Mesenchymal stem cell (in vitro differentiated cells and primary cell): ENCODE measurements at regions not wholly inside any gene's neighbourhood (a gene's known extent, or its start where the extent isn't known, plus 50 kb on each side); places are given as distances from the start of the nearest gene placed in this dataset.
A peak's percentile ranks its signal among the peaks of the same experiment; 100 is the strongest.

Experiments used
- DNase-seq: peaks from one replicate; pipeline ENCODE4 v3.0.0-alpha.2; 2013
- H2AFZ ChIP-seq: one replicate; pipeline ENCODE4 v1.6.1; 2013; ENCODE audit warnings: low read depth, mild to moderate bottlenecking, control low read depth, inconsistent platforms, low read length, moderate library complexity
- H2AK5ac ChIP-seq: 2 replicates; pipeline ENCODE4 v1.6.1; 2013; ENCODE audit warnings: low read length, moderate library complexity, mild to moderate bottlenecking, inconsistent platforms; ENCODE audit not compliant: severe bottlenecking
- H2BK120ac ChIP-seq: one replicate; pipeline ENCODE4 v1.6.1; 2013; ENCODE audit warnings: low read depth, mild to moderate bottlenecking, inconsistent platforms, low read length, moderate library complexity
- H2BK12ac ChIP-seq, 2 experiments: one replicate each; pipeline ENCODE4 v1.6.1; 2013; ENCODE audit warnings: inconsistent platforms in 2 of 2, low read length in 2 of 2, mild to moderate bottlenecking in 2 of 2, moderate library complexity in 2 of 2, control low read depth in 1 of 2
- H2BK15ac ChIP-seq: one replicate; pipeline ENCODE4 v1.6.1; 2013; ENCODE audit warnings: mild to moderate bottlenecking, low read depth, inconsistent platforms; ENCODE audit not compliant: poor library complexity, severe bottlenecking
- H2BK5ac ChIP-seq: 2 replicates; pipeline ENCODE4 v1.6.1; 2013; ENCODE audit warnings: low read depth, mild to moderate bottlenecking, low read length, control low read depth, inconsistent platforms; ENCODE audit not compliant: poor library complexity, severe bottlenecking
- H3K14ac ChIP-seq, 2 experiments: one replicate each; pipeline ENCODE4 v1.6.1; 2013; ENCODE audit warnings: inconsistent platforms in 2 of 2, low read length in 2 of 2, control low read depth in 1 of 2, mild to moderate bottlenecking in 1 of 2, moderate library complexity in 1 of 2
- H3K18ac ChIP-seq, 2 experiments: one replicate each; pipeline ENCODE4 v1.6.1; 2013; ENCODE audit warnings: inconsistent platforms in 2 of 2, low read length in 2 of 2, control low read depth in 1 of 2, low read depth in 1 of 2, mild to moderate bottlenecking in 1 of 2
- H3K23ac ChIP-seq, 2 experiments: one replicate each; pipeline ENCODE4 v1.6.1; 2013; ENCODE audit warnings: inconsistent platforms in 2 of 2, low read length in 2 of 2, mild to moderate bottlenecking in 2 of 2, moderate library complexity in 2 of 2, control low read depth in 1 of 2
- H3K27ac ChIP-seq: 2 replicates; pipeline ENCODE4 v1.5.1; 2013; ENCODE audit warnings: mild to moderate bottlenecking, moderate library complexity, low read length, control low read depth, inconsistent platforms; ENCODE audit not compliant: poor library complexity, severe bottlenecking
- H3K27me3 ChIP-seq, 2 experiments: 2 replicates each; pipeline versions ENCODE4 v1.6.1 to v1.7.0; 2013; ENCODE audit warnings: low read length in 2 of 2, mild to moderate bottlenecking in 2 of 2, moderate library complexity in 2 of 2, control low read depth in 1 of 2, inconsistent platforms in 1 of 2; ENCODE audit not compliant: control insufficient read depth in 1 of 2, insufficient read depth in 1 of 2
- H3K36me3 ChIP-seq, 2 experiments: 2 replicates each; pipeline versions ENCODE4 v1.6.1 to v1.7.0; 2013; ENCODE audit warnings: low read length in 2 of 2, control low read depth in 1 of 2, inconsistent platforms in 1 of 2, low read depth in 1 of 2, mild to moderate bottlenecking in 1 of 2; ENCODE audit not compliant: insufficient read depth in 2 of 2, control insufficient read depth in 1 of 2
- H3K4ac ChIP-seq, 2 experiments: one replicate each; pipeline ENCODE4 v1.6.1; 2013; ENCODE audit warnings: inconsistent platforms in 2 of 2, low read length in 2 of 2, mild to moderate bottlenecking in 2 of 2, moderate library complexity in 2 of 2, control low read depth in 1 of 2, low read depth in 1 of 2
- H3K4me1 ChIP-seq: 2 replicates; pipeline ENCODE4 v1.6.1; 2013; ENCODE audit warnings: low read depth, low read length, control low read depth; ENCODE audit not compliant: control insufficient read depth, insufficient read depth
- H3K4me2 ChIP-seq: 2 replicates; pipeline ENCODE4 v1.6.1; 2013; ENCODE audit warnings: low read length, mild to moderate bottlenecking, inconsistent platforms; ENCODE audit not compliant: poor library complexity, severe bottlenecking
- H3K4me3 ChIP-seq, 2 experiments: 2 replicates each; pipeline versions ENCODE4 v1.5.1 to v1.7.0; 2013; ENCODE audit warnings: low read length in 2 of 2, mild to moderate bottlenecking in 2 of 2, control low read depth in 1 of 2, low read depth in 1 of 2; ENCODE audit not compliant: insufficient read depth in 1 of 2
- H3K79me1 ChIP-seq: replicated peaks from 2 replicates; pipeline ENCODE4 v1.6.1; 2013; ENCODE audit warnings: mild to moderate bottlenecking, control low read depth, low read length, inconsistent platforms; ENCODE audit not compliant: poor library complexity, severe bottlenecking
- H3K9ac ChIP-seq: 2 replicates; pipeline ENCODE4 v1.7.0; 2013; ENCODE audit warnings: mild to moderate bottlenecking, low read length, moderate library complexity
- H3K9me3 ChIP-seq: 2 replicates; pipeline ENCODE4 v1.7.0; 2013; ENCODE audit warnings: mild to moderate bottlenecking, low read length; ENCODE audit not compliant: control insufficient read depth
- H4K8ac ChIP-seq: one replicate; pipeline ENCODE4 v1.6.1; 2013; ENCODE audit warnings: inconsistent platforms, mild to moderate bottlenecking, low read length, moderate library complexity
- H4K91ac ChIP-seq: one replicate; pipeline ENCODE4 v1.6.1; 2013; ENCODE audit warnings: mild to moderate bottlenecking, low read length, inconsistent platforms
- WGBS: methylation state at CpG from one replicate; pipeline ENCODE4 v1.1.7; 2013; ENCODE audit warnings: mixed read lengths; 5-methylcytosine and 5-hydroxymethylcytosine counted together

DNA sequence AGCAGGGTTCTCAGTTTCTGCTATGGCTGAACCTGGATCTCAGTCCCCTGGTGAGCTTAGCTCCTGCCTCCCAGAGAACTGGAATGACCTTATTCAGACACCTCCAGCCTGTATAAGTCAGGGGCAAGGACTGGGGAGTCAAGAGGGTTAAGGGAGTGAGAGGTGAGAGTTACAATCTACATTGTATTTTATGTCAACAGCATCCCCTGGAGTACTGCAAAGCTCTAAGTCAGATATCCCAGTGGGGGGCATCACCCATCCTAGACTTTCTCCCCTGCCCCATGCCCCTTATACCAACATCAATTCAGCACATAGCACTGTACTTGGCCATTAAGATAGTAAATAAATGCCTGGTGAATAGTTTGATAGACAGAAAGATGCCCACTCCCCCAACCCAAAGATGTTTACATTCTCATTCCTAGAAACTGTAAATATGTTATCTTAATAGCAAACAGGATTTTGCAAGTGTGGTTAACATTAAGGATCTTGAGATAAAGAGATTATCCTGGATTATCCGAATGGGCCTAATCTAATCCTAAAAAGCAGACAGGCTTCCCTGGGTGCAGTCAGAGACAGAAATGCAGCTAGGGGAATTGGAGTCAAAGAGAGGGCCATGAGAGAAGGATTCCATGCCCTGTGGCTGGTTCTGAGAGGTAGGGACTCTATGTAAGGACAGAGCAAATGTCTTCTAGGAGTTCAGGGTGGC is 132.3 kb upstream of the RASGRP1 start:
- Histone ChIP-seq H3K27ac (no peak overlapping the region), H2BK12ac (no peak overlapping the region), H3K14ac (no peak overlapping the region), H3K4me3 (no peak overlapping the region), H4K8ac (no peak overlapping the region), H2AFZ (no peak overlapping the region), H2BK5ac (no peak overlapping the region), H2BK120ac (no peak overlapping the region), H4K91ac (no peak overlapping the region), H3K27me3 (peaks cover 0 to 2% of the 10 kb centered on the region in 2 experiments), H3K18ac (no peak overlapping the region), H3K9ac (no peak overlapping the region), H3K23ac (no peak overlapping the region), H3K4me2 (no peak overlapping the region), H3K36me3 (no peaks in the 10 kb centered on the region), H3K9me3 (no peaks in the 10 kb centered on the region), H2BK15ac (no peak overlapping the region), H2AK5ac (no peak overlapping the region), H3K4ac (no peak overlapping the region), H3K79me1 (no peaks in the 10 kb centered on the region), H3K4me1 (peaks cover 3% of the 10 kb centered on the region)
- WGBS: 45% methylated on average over 1 of the region's 1 CpG
- no peak for DNase-seq

DNA sequence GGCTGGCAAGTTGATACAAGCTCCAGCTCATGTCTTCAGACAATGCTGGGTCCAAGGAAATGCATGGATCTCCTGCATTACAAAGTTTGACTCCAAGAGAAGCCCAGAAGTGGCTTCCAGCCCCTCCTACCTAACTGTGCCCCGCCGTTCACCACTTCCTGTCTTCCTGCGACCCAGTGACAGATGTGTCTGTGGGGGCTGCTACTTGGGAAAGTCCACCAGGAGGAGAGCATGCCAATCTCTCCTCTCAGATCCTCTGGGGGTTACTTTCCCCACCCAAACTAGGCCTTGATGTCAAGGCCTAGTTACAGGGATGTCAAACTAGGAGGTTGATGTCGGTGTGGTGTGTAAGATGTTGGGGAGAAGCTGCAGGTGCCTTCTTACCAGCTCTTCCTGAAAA is 133.6 kb upstream of the RASGRP1 start:
- Histone ChIP-seq H2AFZ (no peak overlapping the region), H3K4me1 (peaks cover 3% of the 10 kb centered on the region), H3K27me3 (peaks cover 0 to 2% of the 10 kb centered on the region in 2 experiments), H2BK12ac (no peak overlapping the region), H3K14ac (no peak overlapping the region), H4K8ac (no peak overlapping the region), H2AK5ac (no peak overlapping the region), H3K36me3 (no peaks in the 10 kb centered on the region), H2BK5ac (no peak overlapping the region), H2BK120ac (no peak overlapping the region), H3K9ac (no peak overlapping the region), H4K91ac (no peak overlapping the region), H3K4ac (no peak overlapping the region), H3K4me3 (no peak overlapping the region), H3K23ac (no peak overlapping the region), H3K79me1 (no peaks in the 10 kb centered on the region), H3K4me2 (no peak overlapping the region), H3K18ac (no peak overlapping the region), H2BK15ac (no peak overlapping the region), H3K27ac (no peak overlapping the region), H3K9me3 (no peaks in the 10 kb centered on the region)
- no peak for DNase-seq
- WGBS: 81% methylated on average over 4 of the region's 4 CpGs

DNA sequence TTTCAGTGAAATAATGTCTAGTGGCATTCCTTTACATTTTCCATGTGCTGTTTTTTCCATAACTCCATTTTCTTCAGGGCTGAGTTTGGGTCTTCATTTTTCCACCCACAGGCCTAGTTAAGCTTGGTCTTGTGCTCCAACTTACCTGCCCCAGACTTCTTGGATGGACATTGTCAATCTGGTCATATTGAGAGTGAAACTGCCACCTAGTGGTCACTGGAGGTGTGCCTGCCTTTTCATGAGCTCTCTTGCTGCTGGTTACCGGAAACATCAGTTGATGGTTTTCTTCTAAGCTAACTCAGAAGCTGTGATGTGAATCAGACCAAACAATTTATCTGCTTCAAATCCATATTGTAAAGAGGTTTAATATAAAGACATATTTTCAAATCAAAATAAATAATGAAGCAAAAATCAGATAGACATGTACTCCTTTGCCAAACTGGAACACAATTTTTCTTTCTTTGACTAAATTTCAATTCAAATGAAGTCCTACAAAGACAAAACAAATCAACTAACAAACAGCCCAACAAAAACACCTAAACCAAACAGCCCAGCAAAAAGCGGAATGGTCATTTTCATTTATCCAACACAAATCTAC is 135.1 kb upstream of the RASGRP1 start:
- Histone ChIP-seq H4K8ac (no peak overlapping the region), H2AFZ (no peak overlapping the region), H3K18ac (no peak overlapping the region), H3K9ac (no peak overlapping the region), H2AK5ac (no peak overlapping the region), H3K4me2 (no peak overlapping the region), H3K23ac (no peak overlapping the region), H3K36me3 (no peaks in the 10 kb centered on the region), H3K4me1 (peaks cover 3% of the 10 kb centered on the region), H3K4me3 (no peak overlapping the region), H3K27me3 (peaks cover 0 to 2% of the 10 kb centered on the region in 2 experiments), H2BK12ac (no peak overlapping the region), H4K91ac (no peak overlapping the region), H3K27ac (no peak overlapping the region), H2BK15ac (no peak overlapping the region), H3K14ac (no peak overlapping the region), H3K79me1 (no peaks in the 10 kb centered on the region), H3K9me3 (no peaks in the 10 kb centered on the region), H2BK120ac (no peak overlapping the region), H3K4ac (no peak overlapping the region), H2BK5ac (no peak overlapping the region)
- 93% methylated on average over 1 of the region's 2 CpGs for WGBS
- peak; percentile 63 for DNase-seq

DNA sequence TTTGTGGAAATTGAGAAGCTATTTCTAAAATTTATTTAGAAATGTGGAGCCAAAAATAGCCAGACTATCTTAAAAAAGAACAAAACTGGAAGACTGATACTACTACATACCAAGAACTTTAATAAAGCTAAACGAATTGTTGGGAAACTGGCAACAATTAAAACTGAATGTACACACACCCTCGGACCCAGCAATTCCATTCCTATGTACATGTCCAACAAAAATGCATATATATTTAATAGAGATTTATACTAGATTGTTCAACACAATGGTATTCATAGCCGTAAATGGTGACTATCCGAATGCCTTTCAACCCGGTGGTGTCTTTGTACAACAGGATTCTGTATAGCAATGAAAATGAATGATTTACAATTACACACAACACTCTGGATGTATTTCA is 136.5 kb upstream of the RASGRP1 start:
- no peak overlapping the region for H3K4me3 ChIP-seq
- no peaks in the 10 kb centered on the region for H3K79me1 ChIP-seq
- H3K27me3 ChIP-seq: peaks cover 0 to 8% of the 10 kb centered on the region in 2 experiments
- 97% methylated on average over 4 of the region's 5 CpGs for WGBS
- no peak overlapping the region for H4K8ac ChIP-seq
- no peak overlapping the region for H2BK5ac ChIP-seq
- no peak for DNase-seq
- H2AK5ac ChIP-seq: no peak overlapping the region
- no peak overlapping the region for H3K14ac ChIP-seq
- no peak overlapping the region for H3K9ac ChIP-seq
- no peak overlapping the region for H3K27ac ChIP-seq
- H3K36me3 ChIP-seq: no peaks in the 10 kb centered on the region
- H2AFZ ChIP-seq: no peak overlapping the region
- H2BK120ac ChIP-seq: no peak overlapping the region
- no peak overlapping the region for H3K4ac ChIP-seq
- no peak overlapping the region for H2BK12ac ChIP-seq
- H3K23ac ChIP-seq: no peak overlapping the region
- no peak overlapping the region for H2BK15ac ChIP-seq
- H3K18ac ChIP-seq: no peak overlapping the region
- peaks cover 4% of the 10 kb centered on the region for H3K4me1 ChIP-seq
- H3K4me2 ChIP-seq: no peak overlapping the region
- no peaks in the 10 kb centered on the region for H3K9me3 ChIP-seq
- H4K91ac ChIP-seq: no peak overlapping the region
